ENCODE measurements at regions not wholly inside any gene's neighbourhood (a gene's known extent, or its start where the extent isn't known, plus 50 kb on each side); places are given as distances from the start of the nearest gene placed in this dataset.

DNA sequence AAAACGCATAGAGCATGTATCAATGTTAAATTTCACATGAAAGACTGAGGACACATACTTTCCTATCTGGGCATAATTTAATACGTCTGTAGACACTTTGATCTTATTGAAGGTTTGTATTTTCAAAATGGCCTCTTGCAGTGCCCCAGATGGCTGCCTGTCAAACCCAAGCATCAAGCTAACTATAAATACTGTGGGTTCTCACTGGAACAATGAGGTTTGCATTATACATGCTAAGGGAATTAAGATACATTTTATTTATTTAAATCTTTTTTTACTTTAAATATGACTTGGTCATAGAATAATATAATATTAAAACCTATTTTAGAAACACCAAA lies 702.9 kb upstream of the GRAMD2B start:
- no peaks in the 10 kb centered on the region for H3K4me1 Mint-ChIP-seq (ENCODE audit: low read depth)
- ATAC-seq (no peak), DNase-seq (no peak)
- H3K27me3 Mint-ChIP-seq (ENCODE audit: low read depth): no peaks in the 10 kb centered on the region
- CTCF ChIA-PET: no interaction called here
- no peak overlapping the region for H3K4me3 Mint-ChIP-seq
- no peaks in the 10 kb centered on the region for H3K36me3 Mint-ChIP-seq (ENCODE audit: low read depth)
- H3K9me3 Mint-ChIP-seq (ENCODE audit: insufficient read depth): peaks cover 3% of the 10 kb centered on the region
- no peak overlapping the region for H3K27ac Mint-ChIP-seq
- POLR2A ChIA-PET: no interaction called here

DNA sequence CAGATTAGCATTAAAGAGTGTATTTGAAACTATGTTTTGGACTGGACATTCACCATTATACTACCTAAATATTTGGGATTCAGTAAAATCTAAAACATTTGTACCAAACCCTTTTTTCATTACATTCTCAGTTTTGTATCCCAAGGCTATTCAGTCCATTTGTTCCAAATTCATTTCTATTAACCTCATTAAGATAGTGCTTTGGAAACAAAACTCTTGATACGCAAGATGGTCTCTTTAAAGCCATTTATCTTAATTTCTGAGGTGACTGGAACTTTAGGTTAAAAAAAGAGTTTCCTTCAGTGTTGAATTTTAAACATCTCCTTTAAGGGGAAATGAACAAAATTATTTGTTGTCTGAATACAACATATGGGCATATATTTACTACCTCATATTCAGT lies 702.5 kb upstream of the GRAMD2B start:
- no peak for ATAC-seq

DNA sequence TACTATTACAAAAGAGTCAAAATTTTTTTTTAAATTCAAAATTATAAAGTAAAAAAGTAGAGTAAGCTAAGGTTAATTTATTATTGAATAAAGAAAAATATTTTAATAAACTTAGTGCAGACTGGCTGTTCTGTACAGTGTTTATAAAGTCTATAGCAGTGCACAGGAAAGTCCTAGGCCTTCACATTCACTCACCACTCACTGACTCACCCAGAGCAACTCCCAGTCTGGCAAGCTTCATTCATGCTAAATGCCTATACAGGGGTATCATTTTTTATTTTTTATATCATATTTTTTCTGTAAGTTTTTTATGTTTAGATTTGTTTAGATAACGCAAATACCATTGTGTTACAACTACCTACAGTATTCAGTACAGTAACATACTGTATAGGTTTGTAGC lies 700.7 kb upstream of the GRAMD2B start:
- no peak for ATAC-seq
- DNase-seq: no peak
- no peak overlapping the region for H3K27ac Mint-ChIP-seq
- H3K27me3 Mint-ChIP-seq (ENCODE audit: low read depth): no peaks in the 10 kb centered on the region
- no peaks in the 10 kb centered on the region for H3K36me3 Mint-ChIP-seq (ENCODE audit: low read depth)
- H3K9me3 Mint-ChIP-seq (ENCODE audit: insufficient read depth): no peaks in the 10 kb centered on the region
- no peaks in the 10 kb centered on the region for H3K4me1 Mint-ChIP-seq (ENCODE audit: low read depth)
- POLR2A ChIA-PET: no interaction called here
- no peak overlapping the region for H3K4me3 Mint-ChIP-seq
- CTCF ChIA-PET: no interaction called here

More for the DNA sequence above, 702.5 kb upstream of the GRAMD2B start:
- ChIA-PET POLR2A (no interaction called here), CTCF (no interaction called here)
- no peak overlapping the region for H3K27ac Mint-ChIP-seq
- no peak overlapping the region for H3K4me3 Mint-ChIP-seq
- peaks cover 3% of the 10 kb centered on the region for H3K9me3 Mint-ChIP-seq (ENCODE audit: insufficient read depth)
- no peaks in the 10 kb centered on the region for H3K4me1 Mint-ChIP-seq (ENCODE audit: low read depth)
- DNase-seq: no peak
- H3K36me3 Mint-ChIP-seq (ENCODE audit: low read depth): no peaks in the 10 kb centered on the region
- H3K27me3 Mint-ChIP-seq (ENCODE audit: low read depth): no peaks in the 10 kb centered on the region

DNA sequence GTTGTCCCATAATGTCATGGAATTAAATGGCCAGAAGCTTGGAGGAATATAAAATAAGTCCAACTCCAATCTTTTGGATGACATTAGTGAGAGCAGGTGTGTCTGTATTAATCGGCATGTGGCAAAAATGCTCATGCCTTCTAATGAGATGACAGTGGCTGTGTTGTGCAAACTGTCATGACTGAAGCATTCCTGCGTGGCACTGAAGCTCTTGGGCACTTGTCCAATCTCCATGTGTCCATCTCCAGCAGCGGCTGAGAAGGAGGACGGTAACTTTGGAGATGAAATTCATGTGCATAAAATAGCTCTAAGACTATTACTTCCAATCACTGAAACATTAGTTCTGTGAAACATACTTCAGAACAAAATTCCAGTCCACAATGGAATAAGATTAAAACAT lies 697.5 kb upstream of the GRAMD2B start:
- Mint-ChIP-seq H3K36me3 (ENCODE audit: low read depth) (no peaks in the 10 kb centered on the region), H3K4me1 (ENCODE audit: low read depth) (no peaks in the 10 kb centered on the region), H3K4me3 (no peak overlapping the region), H3K27me3 (ENCODE audit: low read depth) (no peaks in the 10 kb centered on the region), H3K9me3 (ENCODE audit: insufficient read depth) (no peaks in the 10 kb centered on the region), H3K27ac (no peak overlapping the region)
- ChIA-PET POLR2A (interaction anchor here (0.6 kb wide), 1 partner anchor 28 kb away, joined by 3 read pairs; no protein-coding TSS in a partner anchor), CTCF (no interaction called here)
- ATAC-seq (no peak), DNase-seq (no peak)

DNA sequence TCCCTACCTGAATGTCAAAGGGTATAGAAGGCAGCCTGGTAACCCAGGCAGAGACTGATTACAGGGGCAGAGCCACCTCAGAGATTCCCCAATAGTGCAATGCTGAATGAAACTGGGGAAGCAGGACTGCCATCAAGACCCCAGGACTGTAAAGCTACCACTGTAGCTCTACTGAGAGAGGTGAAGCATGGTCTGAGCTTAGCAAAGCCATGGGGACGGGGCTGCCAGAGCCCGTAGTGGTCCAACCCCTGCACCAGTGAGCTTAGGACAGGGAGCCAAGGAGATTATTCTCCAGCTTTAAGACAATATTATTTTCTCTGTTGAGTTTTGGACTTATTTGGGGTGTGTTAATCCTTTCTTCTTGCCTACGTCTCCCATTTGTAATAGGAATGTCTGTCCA lies 679.3 kb upstream of the GRAMD2B start:
- DNase-seq (no peak), ATAC-seq (no peak)
- ChIA-PET POLR2A (no interaction called here), CTCF (no interaction called here)
- Mint-ChIP-seq H3K36me3 (ENCODE audit: low read depth) (no peaks in the 10 kb centered on the region), H3K27me3 (ENCODE audit: low read depth) (no peaks in the 10 kb centered on the region), H3K27ac (no peak overlapping the region), H3K9me3 (ENCODE audit: insufficient read depth) (peaks cover 19% of the 10 kb centered on the region), H3K4me1 (ENCODE audit: low read depth) (no peaks in the 10 kb centered on the region), H3K4me3 (no peak overlapping the region)

DNA sequence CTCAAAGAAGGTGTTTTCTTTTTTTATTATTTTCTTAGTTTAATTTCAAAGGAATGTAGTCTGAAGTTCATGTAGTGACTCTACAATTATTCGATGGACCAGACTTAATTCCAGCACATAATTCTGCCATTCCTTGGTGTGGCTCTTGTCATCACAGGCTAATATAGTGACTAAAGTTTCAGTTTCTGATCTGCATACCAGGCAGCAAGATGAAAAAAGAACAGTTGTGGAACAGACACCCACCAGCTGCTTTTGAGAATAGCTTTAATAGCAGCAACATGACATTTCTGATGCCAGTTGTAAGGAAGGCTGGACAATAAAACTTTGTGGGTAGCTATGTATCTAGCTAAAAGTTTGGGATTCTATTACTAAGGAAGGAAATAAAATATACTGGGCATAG lies 676.3 kb upstream of the GRAMD2B start:
- peaks cover 13% of the 10 kb centered on the region for H3K9me3 Mint-ChIP-seq (ENCODE audit: insufficient read depth)
- no peaks in the 10 kb centered on the region for H3K36me3 Mint-ChIP-seq (ENCODE audit: low read depth)
- no peaks in the 10 kb centered on the region for H3K4me1 Mint-ChIP-seq (ENCODE audit: low read depth)
- no peak overlapping the region for H3K27ac Mint-ChIP-seq
- no peaks in the 10 kb centered on the region for H3K27me3 Mint-ChIP-seq (ENCODE audit: low read depth)
- DNase-seq (no peak), ATAC-seq (no peak)
- H3K4me3 Mint-ChIP-seq: no peak overlapping the region
- ChIA-PET POLR2A (no interaction called here), CTCF (no interaction called here)

DNA sequence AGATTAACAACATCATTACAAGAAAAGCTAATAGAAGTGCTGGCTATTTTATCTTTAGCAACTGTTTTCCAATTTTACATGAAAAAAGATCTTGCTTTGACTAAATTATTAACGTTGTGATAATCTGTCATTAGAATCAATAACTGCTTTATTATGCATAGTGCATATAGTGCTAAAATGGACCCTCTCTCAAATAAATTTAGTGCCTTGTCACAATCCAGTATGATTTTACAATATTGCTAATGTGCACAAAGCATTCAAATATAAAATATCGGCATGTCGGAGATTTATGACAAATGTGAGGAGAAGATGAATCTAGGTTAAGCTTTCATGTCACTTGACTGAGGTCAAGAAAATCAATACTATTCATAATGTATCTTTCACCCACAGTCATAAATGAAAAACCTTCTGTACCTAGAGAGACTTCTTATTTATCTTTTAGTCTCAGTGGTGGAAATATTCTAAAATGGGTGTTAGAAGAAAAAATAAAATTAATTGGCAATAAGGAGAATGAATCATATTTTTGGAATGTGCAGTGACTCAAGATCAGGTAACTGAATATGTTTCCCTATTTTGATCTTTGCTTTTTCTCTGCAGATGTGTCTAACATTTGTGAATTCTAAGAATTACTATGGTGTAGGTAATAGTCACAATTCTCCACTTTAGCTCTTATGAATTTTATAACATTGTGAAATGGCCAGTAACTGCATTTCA lies 672.9 kb upstream of the GRAMD2B start:
- H3K27ac Mint-ChIP-seq: no peak overlapping the region
- ATAC-seq: no peak
- ChIA-PET CTCF (no interaction called here), POLR2A (no interaction called here)
- H3K4me3 Mint-ChIP-seq: no peak overlapping the region
- no peaks in the 10 kb centered on the region for H3K36me3 Mint-ChIP-seq (ENCODE audit: low read depth)
- H3K9me3 Mint-ChIP-seq (ENCODE audit: insufficient read depth): peaks cover 16% of the 10 kb centered on the region
- H3K27me3 Mint-ChIP-seq (ENCODE audit: low read depth): no peaks in the 10 kb centered on the region
- no peak for DNase-seq
- H3K4me1 Mint-ChIP-seq (ENCODE audit: low read depth): no peaks in the 10 kb centered on the region

DNA sequence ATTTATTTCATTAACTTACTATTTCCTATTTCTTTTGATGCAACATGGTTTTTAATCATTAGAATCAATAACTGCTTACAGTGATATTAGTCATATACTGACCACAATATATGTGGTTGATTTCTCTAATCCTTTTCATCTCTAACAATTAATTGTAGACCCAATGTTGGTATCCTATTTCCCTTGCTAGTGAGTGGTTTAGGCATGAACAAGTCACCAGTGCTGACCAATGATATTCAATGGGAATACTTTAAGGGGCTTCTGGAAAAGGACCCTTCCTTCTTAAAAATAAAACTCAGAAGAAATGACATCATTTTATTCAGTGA lies 672.4 kb upstream of the GRAMD2B start:
- no peaks in the 10 kb centered on the region for H3K36me3 Mint-ChIP-seq (ENCODE audit: low read depth)
- POLR2A ChIA-PET: no interaction called here

DNA sequence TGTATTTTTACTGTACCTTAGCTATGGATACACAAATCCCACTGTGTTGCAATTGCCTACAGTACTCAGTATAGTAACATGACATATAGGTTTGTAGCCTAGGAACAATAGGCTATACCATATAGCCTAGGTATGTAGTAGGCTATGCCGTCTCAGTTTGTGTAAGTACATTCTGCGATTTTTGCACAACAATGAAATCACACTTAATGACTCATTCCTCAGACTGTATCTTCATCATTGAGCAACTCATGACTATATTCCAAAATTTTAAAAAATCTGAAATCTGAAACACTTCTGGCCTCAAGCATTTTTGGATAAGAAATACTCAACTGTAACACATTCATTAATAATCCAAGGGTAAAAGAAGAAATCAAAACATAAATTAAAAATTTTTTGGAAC lies 666.8 kb upstream of the GRAMD2B start:
- Mint-ChIP-seq H3K4me3 (no peak overlapping the region), H3K4me1 (ENCODE audit: low read depth) (no peaks in the 10 kb centered on the region), H3K36me3 (ENCODE audit: low read depth) (no peaks in the 10 kb centered on the region), H3K9me3 (ENCODE audit: insufficient read depth) (peaks cover 20% of the 10 kb centered on the region), H3K27ac (no peak overlapping the region), H3K27me3 (ENCODE audit: low read depth) (no peaks in the 10 kb centered on the region)
- DNase-seq (no peak), ATAC-seq (no peak)
- CTCF ChIA-PET: no interaction called here
- POLR2A ChIA-PET: no interaction called here

More for the DNA sequence above, 672.4 kb upstream of the GRAMD2B start:
- ATAC-seq (no peak), DNase-seq (no peak)
- Mint-ChIP-seq H3K27me3 (ENCODE audit: low read depth) (no peaks in the 10 kb centered on the region), H3K9me3 (ENCODE audit: insufficient read depth) (peaks cover 18% of the 10 kb centered on the region), H3K27ac (no peak overlapping the region), H3K4me1 (ENCODE audit: low read depth) (no peaks in the 10 kb centered on the region), H3K4me3 (no peak overlapping the region)
- CTCF ChIA-PET: no interaction called here

DNA sequence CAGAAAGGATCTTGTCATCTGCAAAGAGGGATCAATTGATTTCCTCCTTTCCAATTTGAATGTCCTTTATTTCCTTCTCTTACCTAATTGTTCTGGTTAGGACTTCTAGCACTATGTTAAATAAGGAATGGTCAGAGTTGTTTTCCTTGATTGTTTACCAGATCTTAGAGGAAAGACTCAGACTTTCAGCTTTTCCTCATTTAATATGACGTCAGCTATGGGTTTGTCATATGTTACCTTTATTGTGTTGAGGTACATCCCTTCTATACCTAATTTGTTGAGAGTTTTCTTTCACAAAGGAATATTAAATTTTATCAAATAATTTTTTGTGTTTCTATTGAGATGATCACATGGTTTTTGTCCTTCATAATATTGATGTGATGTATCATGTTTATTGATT lies 656.5 kb upstream of the GRAMD2B start:
- Mint-ChIP-seq H3K27me3 (ENCODE audit: low read depth) (no peaks in the 10 kb centered on the region), H3K4me3 (no peak overlapping the region), H3K4me1 (ENCODE audit: low read depth) (no peaks in the 10 kb centered on the region), H3K36me3 (ENCODE audit: low read depth) (no peaks in the 10 kb centered on the region), H3K9me3 (ENCODE audit: insufficient read depth) (peaks cover 10% of the 10 kb centered on the region), H3K27ac (no peak overlapping the region)
- DNase-seq (no peak), ATAC-seq (no peak)
- ChIA-PET POLR2A (no interaction called here), CTCF (no interaction called here)

DNA sequence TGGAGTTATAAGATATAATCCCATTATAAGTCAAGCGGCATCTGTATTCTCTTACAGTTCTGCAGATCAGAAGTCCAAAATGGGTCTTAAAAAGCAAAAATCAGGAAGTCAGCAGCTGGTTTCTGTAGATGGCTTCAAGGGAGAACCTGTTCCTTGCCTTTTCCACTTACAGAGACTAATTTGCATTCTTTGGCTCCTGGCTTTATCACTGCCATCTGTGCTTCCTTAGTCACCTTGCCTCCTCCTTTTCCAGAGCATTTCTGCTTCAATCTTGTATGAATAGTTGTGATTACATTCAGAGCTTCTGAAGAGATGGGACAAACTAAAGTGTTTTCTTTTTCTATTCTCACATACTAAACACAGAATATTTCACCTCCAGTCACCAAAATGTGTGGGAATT lies 647.3 kb upstream of the GRAMD2B start:
- Mint-ChIP-seq H3K4me1 (ENCODE audit: low read depth) (no peaks in the 10 kb centered on the region), H3K36me3 (ENCODE audit: low read depth) (no peaks in the 10 kb centered on the region), H3K27me3 (ENCODE audit: low read depth) (no peaks in the 10 kb centered on the region), H3K4me3 (no peak overlapping the region), H3K9me3 (ENCODE audit: insufficient read depth) (no peaks in the 10 kb centered on the region), H3K27ac (no peak overlapping the region)
- ChIA-PET POLR2A (no interaction called here), CTCF (no interaction called here)
- DNase-seq: no peak
- ATAC-seq: no peak

DNA sequence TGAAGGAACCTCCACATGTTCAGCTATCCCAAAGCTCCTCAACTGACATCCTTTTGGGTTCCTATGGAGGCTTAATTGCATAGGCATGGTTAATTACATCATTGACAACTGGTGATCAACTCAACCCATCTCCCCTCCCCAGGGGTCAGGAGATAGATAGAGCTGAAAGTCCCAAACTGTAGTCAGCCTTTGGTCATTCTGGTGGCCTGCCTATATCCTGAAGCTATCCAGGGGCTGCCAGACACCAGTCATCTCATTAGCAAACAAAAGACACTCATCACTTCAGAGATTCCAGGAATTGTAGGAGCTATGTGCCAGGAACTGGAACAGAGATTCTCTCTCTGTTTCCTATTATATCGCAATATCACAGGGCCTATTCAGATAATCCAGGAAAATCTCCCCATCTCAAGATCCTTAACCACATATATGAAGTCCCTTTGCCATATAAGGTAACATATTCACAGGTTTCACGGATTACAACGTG lies 646.5 kb upstream of the GRAMD2B start:
- ATAC-seq (no peak), DNase-seq (no peak)
- POLR2A ChIA-PET: no interaction called here
- Mint-ChIP-seq H3K27me3 (ENCODE audit: low read depth) (no peaks in the 10 kb centered on the region), H3K4me1 (ENCODE audit: low read depth) (no peaks in the 10 kb centered on the region), H3K27ac (no peak overlapping the region), H3K9me3 (ENCODE audit: insufficient read depth) (no peaks in the 10 kb centered on the region), H3K36me3 (ENCODE audit: low read depth) (no peaks in the 10 kb centered on the region), H3K4me3 (no peak overlapping the region)
- CTCF ChIA-PET: no interaction called here

DNA sequence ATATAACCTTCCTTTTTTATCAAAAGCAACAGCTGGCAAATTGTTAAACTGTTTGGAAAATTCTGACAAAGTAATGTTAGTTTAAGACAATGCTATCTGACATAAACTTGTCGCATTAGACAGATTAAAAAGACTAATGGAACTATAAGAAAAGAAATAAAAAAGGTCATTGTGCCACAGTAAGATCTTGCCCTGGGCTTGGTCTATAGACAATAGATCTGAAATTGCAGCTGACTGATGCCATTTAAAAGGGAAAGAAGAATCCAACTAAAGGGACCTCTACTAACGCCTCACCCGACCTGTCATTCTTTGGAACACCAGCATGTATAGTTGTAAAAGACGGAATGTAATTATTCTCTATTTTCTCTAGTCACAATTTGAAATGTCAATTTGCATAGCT lies 644.4 kb upstream of the GRAMD2B start:
- POLR2A ChIA-PET: no interaction called here
- no peaks in the 10 kb centered on the region for H3K27me3 Mint-ChIP-seq (ENCODE audit: low read depth)
- no peak for ATAC-seq

More for the DNA sequence above, 644.4 kb upstream of the GRAMD2B start:
- no peaks in the 10 kb centered on the region for H3K9me3 Mint-ChIP-seq (ENCODE audit: insufficient read depth)
- DNase-seq: no peak
- CTCF ChIA-PET: no interaction called here
- H3K4me3 Mint-ChIP-seq: no peak overlapping the region
- H3K27ac Mint-ChIP-seq: no peak overlapping the region
- no peaks in the 10 kb centered on the region for H3K4me1 Mint-ChIP-seq (ENCODE audit: low read depth)
- H3K36me3 Mint-ChIP-seq (ENCODE audit: low read depth): no peaks in the 10 kb centered on the region
